ENCODE measurements at regions not wholly inside any gene's neighbourhood (a gene's known extent, or its start where the extent isn't known, plus 50 kb on each side); places are given as distances from the start of the nearest gene placed in this dataset.

DNA sequence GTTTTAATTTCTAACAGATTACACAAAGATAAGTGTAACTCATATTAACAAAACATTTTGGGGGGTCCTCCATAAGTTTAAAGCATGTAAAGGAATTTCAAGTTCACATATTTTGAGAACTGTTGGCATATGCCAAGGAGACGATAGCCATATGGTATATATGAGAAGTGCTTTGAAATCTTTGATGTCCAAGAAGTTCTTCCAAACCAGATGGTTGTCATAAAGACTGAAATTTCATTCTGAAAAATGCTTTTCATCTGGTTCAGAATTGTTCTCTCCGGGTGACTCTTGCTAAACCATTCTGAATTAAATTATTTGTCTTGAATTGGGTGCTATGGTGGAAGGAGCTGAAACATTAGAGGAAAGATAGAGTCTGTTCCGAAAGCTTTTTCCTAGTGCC is 513.0 kb upstream of the AKR1E2 start:
- TF ChIP-seq, protein P1, sequence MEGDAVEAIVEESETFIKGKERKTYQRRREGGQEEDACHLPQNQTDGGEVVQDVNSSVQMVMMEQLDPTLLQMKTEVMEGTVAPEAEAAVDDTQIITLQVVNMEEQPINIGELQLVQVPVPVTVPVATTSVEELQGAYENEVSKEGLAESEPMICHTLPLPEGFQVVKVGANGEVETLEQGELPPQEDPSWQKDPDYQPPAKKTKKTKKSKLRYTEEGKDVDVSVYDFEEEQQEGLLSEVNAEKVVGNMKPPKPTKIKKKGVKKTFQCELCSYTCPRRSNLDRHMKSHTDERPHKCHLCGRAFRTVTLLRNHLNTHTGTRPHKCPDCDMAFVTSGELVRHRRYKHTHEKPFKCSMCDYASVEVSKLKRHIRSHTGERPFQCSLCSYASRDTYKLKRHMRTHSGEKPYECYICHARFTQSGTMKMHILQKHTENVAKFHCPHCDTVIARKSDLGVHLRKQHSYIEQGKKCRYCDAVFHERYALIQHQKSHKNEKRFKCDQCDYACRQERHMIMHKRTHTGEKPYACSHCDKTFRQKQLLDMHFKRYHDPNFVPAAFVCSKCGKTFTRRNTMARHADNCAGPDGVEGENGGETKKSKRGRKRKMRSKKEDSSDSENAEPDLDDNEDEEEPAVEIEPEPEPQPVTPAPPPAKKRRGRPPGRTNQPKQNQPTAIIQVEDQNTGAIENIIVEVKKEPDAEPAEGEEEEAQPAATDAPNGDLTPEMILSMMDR (IDR thresholded peaks at IDR 0.05; ENCODE audit: borderline replicate concordance, extremely low read depth, low read length, poor library complexity, severe bottlenecking), result no peak
- no peak for TF ChIP-seq EZH2 (IDR thresholded peaks at IDR 0.05; ENCODE audit: borderline replicate concordance, low read depth, low read length, severe bottlenecking)

Data from DND-41 (cell line).